ENCODE measurements at regions not wholly inside any gene's neighbourhood (a gene's known extent, or its start where the extent isn't known, plus 50 kb on each side); places are given as distances from the start of the nearest gene placed in this dataset.

DNA sequence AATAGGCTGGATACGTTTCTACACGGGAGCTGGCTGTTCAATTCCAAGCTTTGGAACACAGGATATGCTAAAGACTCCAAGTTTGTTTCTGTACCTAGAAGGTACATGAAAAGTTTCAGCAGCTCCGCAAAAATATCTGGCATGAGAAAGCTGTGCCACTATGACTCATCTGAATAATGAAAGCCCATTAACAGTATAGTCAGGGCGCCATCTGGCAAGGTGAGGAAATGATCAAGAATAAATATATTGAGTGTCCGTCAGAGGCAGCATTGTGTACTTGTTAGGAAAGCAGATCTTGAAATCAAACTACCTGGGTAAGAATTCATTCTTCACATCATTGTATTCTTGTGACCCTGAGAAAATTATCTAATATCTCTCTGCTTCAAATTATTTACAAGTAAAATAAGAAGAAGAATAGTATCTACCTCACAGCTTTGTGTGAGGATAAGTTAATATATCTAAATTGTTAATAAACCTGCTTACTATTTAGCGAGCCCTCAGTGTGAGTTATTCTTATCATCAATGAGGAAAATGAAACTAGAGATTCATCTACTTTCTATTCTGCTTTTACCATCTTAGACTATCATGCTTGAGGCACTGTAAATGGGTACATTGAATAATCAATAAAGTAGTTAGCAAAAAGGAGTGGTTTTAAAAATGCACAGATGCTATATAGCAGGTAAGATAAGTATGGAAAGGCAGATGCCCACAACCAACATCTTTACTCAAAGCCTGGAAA is 53.5 kb downstream of the FSCB start:
- TF ChIP-seq POLR2A (IDR thresholded peaks at IDR 0.05), result no peak
- TF ChIP-seq, protein P1, sequence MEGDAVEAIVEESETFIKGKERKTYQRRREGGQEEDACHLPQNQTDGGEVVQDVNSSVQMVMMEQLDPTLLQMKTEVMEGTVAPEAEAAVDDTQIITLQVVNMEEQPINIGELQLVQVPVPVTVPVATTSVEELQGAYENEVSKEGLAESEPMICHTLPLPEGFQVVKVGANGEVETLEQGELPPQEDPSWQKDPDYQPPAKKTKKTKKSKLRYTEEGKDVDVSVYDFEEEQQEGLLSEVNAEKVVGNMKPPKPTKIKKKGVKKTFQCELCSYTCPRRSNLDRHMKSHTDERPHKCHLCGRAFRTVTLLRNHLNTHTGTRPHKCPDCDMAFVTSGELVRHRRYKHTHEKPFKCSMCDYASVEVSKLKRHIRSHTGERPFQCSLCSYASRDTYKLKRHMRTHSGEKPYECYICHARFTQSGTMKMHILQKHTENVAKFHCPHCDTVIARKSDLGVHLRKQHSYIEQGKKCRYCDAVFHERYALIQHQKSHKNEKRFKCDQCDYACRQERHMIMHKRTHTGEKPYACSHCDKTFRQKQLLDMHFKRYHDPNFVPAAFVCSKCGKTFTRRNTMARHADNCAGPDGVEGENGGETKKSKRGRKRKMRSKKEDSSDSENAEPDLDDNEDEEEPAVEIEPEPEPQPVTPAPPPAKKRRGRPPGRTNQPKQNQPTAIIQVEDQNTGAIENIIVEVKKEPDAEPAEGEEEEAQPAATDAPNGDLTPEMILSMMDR (IDR thresholded peaks at IDR 0.05), result no peak
- no peak for TF ChIP-seq POLR2AphosphoS5 (IDR thresholded peaks at IDR 0.05; ENCODE audit: insufficient read depth in 1 of 2, low read depth in 1 of 2)
